ENCODE measurements at regions not wholly inside any gene's neighbourhood (a gene's known extent, or its start where the extent isn't known, plus 50 kb on each side); places are given as distances from the start of the nearest gene placed in this dataset.

- peaks cover 0 to 2% of the 10 kb centered on the region in 2 donors for H3K9me3 Mint-ChIP-seq
- no peak for DNase-seq
- no peaks in the 10 kb centered on the region for H3K4me1 Mint-ChIP-seq
- H3K27ac Mint-ChIP-seq, result no peak overlapping the region
- no peak for TF ChIP-seq CTCF (IDR thresholded peaks at IDR 0.05)
- 63% methylated on average over 3 of the region's 3 CpGs for WGBS (ENCODE audit: insufficient coverage)
- Histone ChIP-seq H3K4me1 (ENCODE audit: control insufficient read depth, insufficient read depth, low read length) (no peaks in the 10 kb centered on the region), H3K4me3 (ENCODE audit: low read length) (no peak overlapping the region), H3K9me3 (ENCODE audit: control insufficient read depth, insufficient read depth, low read length) (no peaks in the 10 kb centered on the region), H3K36me3 (ENCODE audit: control insufficient read depth, insufficient read depth, low read length) (no peaks in the 10 kb centered on the region), H3K27me3 (ENCODE audit: control insufficient read depth, insufficient read depth, low read length) (no peaks in the 10 kb centered on the region), H3K27ac (ENCODE audit: low read length) (no peak overlapping the region)
- H3K4me3 Mint-ChIP-seq, result no peak overlapping the region
- H3K27me3 Mint-ChIP-seq (ENCODE audit: low read depth in 2 of 2), result no peaks in the 10 kb centered on the region
- no peaks in the 10 kb centered on the region for H3K36me3 Mint-ChIP-seq
- intact Hi-C loops (cut with micrococcal nuclease), result no loop called here
- ATAC-seq, result no peak
These were observed 218.4 kb downstream of the MED10 start for GRCh38 chr5:6159832-6160430.

DNA sequence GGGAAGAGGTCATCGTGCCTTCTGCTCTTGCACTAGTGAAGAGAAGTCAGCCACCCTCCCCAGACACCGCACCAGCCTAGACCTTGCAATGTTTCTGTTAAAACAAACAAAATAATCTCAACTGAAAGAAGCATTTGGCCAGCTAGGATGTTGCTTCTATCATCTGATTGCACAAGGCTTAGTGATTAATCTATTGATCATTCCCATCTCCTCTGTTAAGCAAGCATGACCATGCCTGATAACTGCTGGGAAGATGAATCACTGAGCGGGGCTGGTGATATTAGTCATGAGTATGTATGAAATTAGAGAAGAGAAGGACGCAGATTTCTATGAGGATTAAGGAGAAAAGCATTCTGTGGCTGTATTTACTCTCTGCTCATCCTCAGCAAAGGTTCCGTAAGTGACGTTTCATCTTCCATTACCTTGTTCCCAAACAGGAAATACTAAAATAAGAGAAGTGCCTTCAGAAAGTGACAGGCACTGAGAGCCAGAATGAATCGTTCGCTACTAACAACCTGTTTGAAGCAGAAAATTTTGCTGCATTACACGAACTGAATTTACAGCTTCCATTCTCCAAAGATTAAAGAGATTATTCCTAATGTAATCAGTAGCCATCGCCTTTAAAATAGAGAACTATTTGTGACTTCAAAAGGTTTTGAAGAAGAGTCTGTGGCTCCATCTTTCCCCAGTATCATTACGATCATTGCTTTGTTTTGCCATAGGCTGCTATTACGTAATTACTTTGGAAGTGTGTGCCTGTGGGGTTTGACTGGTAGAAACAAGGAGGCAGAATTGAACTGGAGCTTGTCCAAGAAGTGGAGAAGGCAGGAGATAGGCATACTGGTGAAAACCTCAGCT, 219.1 kb downstream of the MED10 start:
- H3K27ac ChIP-seq (ENCODE audit: low read length), result no peak overlapping the region
- DNase-seq, result no peak
- Mint-ChIP-seq H3K4me3 (no peak overlapping the region), H3K9me3 (peaks cover 0 to 2% of the 10 kb centered on the region in 2 donors), H3K4me1 (no peaks in the 10 kb centered on the region), H3K27me3 (ENCODE audit: low read depth in 2 of 2) (no peaks in the 10 kb centered on the region), H3K36me3 (no peaks in the 10 kb centered on the region), H3K27ac (no peak overlapping the region)
- no peak for TF ChIP-seq CTCF (IDR thresholded peaks at IDR 0.05)
- no peaks in the 10 kb centered on the region for H3K36me3 ChIP-seq (ENCODE audit: control insufficient read depth, insufficient read depth, low read length)
- intact Hi-C loops (cut with micrococcal nuclease), result no loop called here
- no peak for ATAC-seq
- 84% methylated on average over 12 of the region's 12 CpGs for WGBS (ENCODE audit: insufficient coverage)
- no peaks in the 10 kb centered on the region for H3K9me3 ChIP-seq (ENCODE audit: control insufficient read depth, insufficient read depth, low read length)
- H3K27me3 ChIP-seq (ENCODE audit: control insufficient read depth, insufficient read depth, low read length), result no peaks in the 10 kb centered on the region
- no peak overlapping the region for H3K4me3 ChIP-seq (ENCODE audit: low read length)
- no peaks in the 10 kb centered on the region for H3K4me1 ChIP-seq (ENCODE audit: control insufficient read depth, insufficient read depth, low read length)

DNA sequence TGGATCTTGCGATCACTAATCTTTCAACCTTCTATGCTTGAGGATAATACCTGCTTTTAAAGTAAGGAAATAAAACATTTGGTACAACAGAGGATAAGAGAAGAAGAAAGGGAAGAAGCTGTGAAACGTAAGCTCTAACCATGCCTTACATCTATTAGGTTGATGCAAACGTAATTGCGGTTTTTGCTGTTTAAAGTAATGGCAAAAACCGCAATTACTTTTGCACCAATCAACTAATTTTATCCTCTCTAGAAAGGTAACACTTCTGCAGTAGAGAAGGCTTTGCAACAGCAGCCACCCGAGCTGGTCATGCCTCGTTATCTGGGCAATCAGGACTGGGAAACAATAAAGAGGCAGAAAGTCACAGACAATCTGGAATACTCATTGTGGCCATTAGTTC, 224.1 kb downstream of the MED10 start:
- no peaks in the 10 kb centered on the region for H3K9me3 ChIP-seq (ENCODE audit: control insufficient read depth, insufficient read depth, low read length)
- Mint-ChIP-seq H3K9me3 (peaks cover 2 to 4% of the 10 kb centered on the region in 2 donors), H3K4me1 (no peaks in the 10 kb centered on the region), H3K36me3 (no peaks in the 10 kb centered on the region), H3K4me3 (no peak overlapping the region), H3K27me3 (ENCODE audit: low read depth in 2 of 2) (no peaks in the 10 kb centered on the region), H3K27ac (no peak overlapping the region)
- WGBS (ENCODE audit: insufficient coverage), result 82% methylated on average over 6 of the region's 7 CpGs
- intact Hi-C loops (cut with micrococcal nuclease), result no loop called here
- no peak for ATAC-seq
- H3K4me1 ChIP-seq (ENCODE audit: control insufficient read depth, insufficient read depth, low read length), result no peaks in the 10 kb centered on the region
- H3K27ac ChIP-seq (ENCODE audit: low read length), result no peak overlapping the region
- no peak overlapping the region for H3K4me3 ChIP-seq (ENCODE audit: low read length)
- TF ChIP-seq CTCF (IDR thresholded peaks at IDR 0.05), result no peak
- H3K27me3 ChIP-seq (ENCODE audit: control insufficient read depth, insufficient read depth, low read length), result no peaks in the 10 kb centered on the region
- no peaks in the 10 kb centered on the region for H3K36me3 ChIP-seq (ENCODE audit: control insufficient read depth, insufficient read depth, low read length)
- DNase-seq, result no peak
